Tibial nerve (tissue), 4 donors: ENCODE measurements at regions not wholly inside any gene's neighbourhood (a gene's known extent, or its start where the extent isn't known, plus 50 kb on each side); places are given as distances from the start of the nearest gene placed in this dataset.

Source experiments
- DNase-seq, 2 donors: peaks; one replicate each; pipeline ENCODE4 v3.0.0-alpha.2; 2019; ENCODE audit warnings: low spot score in 2 of 2
- H3K27ac ChIP-seq, 4 donors: fragments of 200-600 bp; sonication (generic) in 3 of 4; one replicate each; pipeline ENCODE4 v1.5.1; 2017 to 2019; ENCODE audit warnings: mild to moderate bottlenecking in 1 of 4
- H3K27me3 ChIP-seq, 2 donors: fragments of 200-600 bp; sonication (generic) in 1 of 2; one replicate each; pipeline versions ENCODE4 v1.5.1 to v1.6.0; 2017 to 2019
- H3K36me3 ChIP-seq, 3 donors: fragments of 200-600 bp; sonication (generic); one replicate each; pipeline ENCODE4 v1.5.1; 2018 to 2019
- H3K4me1 ChIP-seq, 4 donors: fragments of 200-600 bp; sonication (generic) in 3 of 4; one replicate each; pipeline ENCODE4 v1.5.1; 2017 to 2019
- H3K4me3 ChIP-seq, 4 donors: fragments of 200-600 bp; sonication (generic) in 3 of 4; one replicate each; pipeline ENCODE4 v1.5.1; 2017 to 2019; ENCODE audit warnings: mild to moderate bottlenecking in 1 of 4, moderate library complexity in 1 of 4
- H3K9me3 ChIP-seq, 4 donors: fragments of 200-600 bp; sonication (generic) in 3 of 4; one replicate each; pipeline ENCODE4 v1.5.1; 2017 to 2019
- CTCF ChIP-seq, 5 experiments: fragments of 200-600 bp in 3 of 5; fragments of 450-650 bp in 2 of 5; sonication (generic) in 3 of 5; IDR thresholded peaks; one replicate each; pipeline ENCODE4 v1.5.1; 2016 to 2019; ENCODE audit warnings: antibody characterized with exemption in 5 of 5, mild to moderate bottlenecking in 3 of 5, moderate library complexity in 2 of 5
- EP300 ChIP-seq, 2 donors: sonication (generic); formaldehyde crosslinking; IDR thresholded peaks; one replicate each; pipeline ENCODE4 v1.6.1; 2017; ENCODE audit warnings: antibody characterized with exemption in 2 of 2, mild to moderate bottlenecking in 1 of 2
- POLR2A ChIP-seq, 2 donors: fragments of 450-650 bp; IDR thresholded peaks; one replicate each; pipeline ENCODE4 v1.6.1; 2017; ENCODE audit warnings: antibody characterized with exemption in 2 of 2, mild to moderate bottlenecking in 2 of 2, moderate library complexity in 2 of 2
- WGBS, 2 donors: methylation state at CpG; one replicate each; pipeline ENCODE4 v1.1.5; 2018; 5-methylcytosine and 5-hydroxymethylcytosine counted together

GRCh38 chr2:181372646-181373040, 84.5 kb upstream of the ITGA4 start:
- Histone ChIP-seq H3K4me3 (no peak overlapping the region), H3K9me3 (no peaks in the 10 kb centered on the region), H3K27ac (no peak overlapping the region), H3K4me1 (peaks cover 0 to 8% (median 5%) of the 10 kb centered on the region in 4 donors), H3K27me3 (no peaks in the 10 kb centered on the region), H3K36me3 (no peaks in the 10 kb centered on the region)
- 86 to 90% methylated on average over 3 of the region's 3 CpGs for WGBS, 2 donors
- DNase-seq = no peak
- TF ChIP-seq POLR2A (IDR thresholded peaks at IDR 0.05) (no peak), EP300 (IDR thresholded peaks at IDR 0.05) (no peak), CTCF (IDR thresholded peaks at IDR 0.05) (no peak)

- Histone ChIP-seq H3K27me3 (no peaks in the 10 kb centered on the region), H3K4me3 (no peak overlapping the region), H3K27ac (no peak overlapping the region), H3K4me1 (peaks cover 0 to 8% (median 5%) of the 10 kb centered on the region in 4 donors), H3K9me3 (no peaks in the 10 kb centered on the region), H3K36me3 (no peaks in the 10 kb centered on the region)
- no peak for TF ChIP-seq EP300 (IDR thresholded peaks at IDR 0.05)
- TF ChIP-seq CTCF (IDR thresholded peaks at IDR 0.05) = no peak
- TF ChIP-seq POLR2A (IDR thresholded peaks at IDR 0.05) = no peak
- no peak for DNase-seq
- WGBS, 2 donors = 38 to 45% methylated on average over 8 of the region's 8 CpGs
Measured at GRCh38 chr2:181374781-181375675, 82.2 kb upstream of the ITGA4 start.

- H3K27me3 ChIP-seq = no peaks in the 10 kb centered on the region
- H3K27ac ChIP-seq = no peak overlapping the region
- H3K36me3 ChIP-seq = no peaks in the 10 kb centered on the region
- DNase-seq = no peak
- H3K9me3 ChIP-seq = no peaks in the 10 kb centered on the region
- WGBS, 2 donors = 86 to 90% methylated on average over 6 of the region's 6 CpGs
- no peak overlapping the region for H3K4me3 ChIP-seq
- peaks cover 0 to 8% (median 4%) of the 10 kb centered on the region in 4 donors for H3K4me1 ChIP-seq
- no peak for TF ChIP-seq POLR2A (IDR thresholded peaks at IDR 0.05)
- TF ChIP-seq CTCF (IDR thresholded peaks at IDR 0.05) = no peak
- no peak for TF ChIP-seq EP300 (IDR thresholded peaks at IDR 0.05)
Measured at GRCh38 chr2:181376442-181376841, 80.7 kb upstream of the ITGA4 start.

GRCh38 chr2:181376999-181377398, 80.2 kb upstream of the ITGA4 start:
- no peaks in the 10 kb centered on the region for H3K27me3 ChIP-seq
- WGBS, 2 donors = 75 to 81% methylated on average over 1 of the region's 1 CpG
- TF ChIP-seq POLR2A (IDR thresholded peaks at IDR 0.05) (no peak), EP300 (IDR thresholded peaks at IDR 0.05) (no peak), CTCF (IDR thresholded peaks at IDR 0.05) (no peak)

GRCh38 chr2:181378491-181378890, 78.7 kb upstream of the ITGA4 start:
- no peaks in the 10 kb centered on the region for H3K27me3 ChIP-seq
- WGBS, 2 donors = 89 to 91% methylated on average over 5 of the region's 5 CpGs
- no peak overlapping the region for H3K27ac ChIP-seq
- H3K4me1 ChIP-seq = peaks cover 0 to 3% (median 0%) of the 10 kb centered on the region in 4 donors
- no peaks in the 10 kb centered on the region for H3K36me3 ChIP-seq
- no peaks in the 10 kb centered on the region for H3K9me3 ChIP-seq
- TF ChIP-seq POLR2A (IDR thresholded peaks at IDR 0.05) (no peak), EP300 (IDR thresholded peaks at IDR 0.05) (no peak), CTCF (IDR thresholded peaks at IDR 0.05) (no peak)
- no peak overlapping the region for H3K4me3 ChIP-seq
- no peak for DNase-seq

More at GRCh38 chr2:181376999-181377398, 80.2 kb upstream of the ITGA4 start:
- Histone ChIP-seq H3K4me1 (peaks cover 0 to 5% (median 2%) of the 10 kb centered on the region in 4 donors), H3K36me3 (no peaks in the 10 kb centered on the region), H3K4me3 (no peak overlapping the region), H3K9me3 (no peaks in the 10 kb centered on the region), H3K27ac (no peak overlapping the region)
- DNase-seq = no peak
